Gastrocnemius medialis (tissue), 4 donors: ENCODE measurements at regions not wholly inside any gene's neighbourhood (a gene's known extent, or its start where the extent isn't known, plus 50 kb on each side); places are given as distances from the start of the nearest gene placed in this dataset.

Experiments
- ATAC-seq, 2 donors: fragments of 150-250 bp; one replicate each; pipeline ENCODE4 v1.9.1; 2016
- DNase-seq, 2 donors: peaks; one replicate each; pipeline ENCODE4 v3.0.0-alpha.2; 2019
- H3K27ac ChIP-seq, 4 donors: fragments of 200-600 bp; sonication (generic); 1 replicate in 1 of 4; 2 replicates in 3 of 4; pipeline ENCODE4 v1.5.1; 2016 to 2018; ENCODE audit warnings: mild to moderate bottlenecking in 2 of 4, moderate library complexity in 1 of 4
- H3K27me3 ChIP-seq, 3 donors: fragments of 200-600 bp; sonication (generic) in 2 of 3; 1 replicate in 1 of 3; 2 replicates in 2 of 3; pipeline versions ENCODE4 v1.5.1 to v1.6.0; 2016 to 2019; ENCODE audit warnings: mild to moderate bottlenecking in 1 of 3, moderate library complexity in 1 of 3
- H3K36me3 ChIP-seq, 2 donors: fragments of 200-600 bp; sonication (generic) in 1 of 2; one replicate each; pipeline ENCODE4 v1.5.1; 2017 to 2018
- H3K4me1 ChIP-seq, 2 donors: fragments of 200-600 bp; sonication (generic) in 1 of 2; one replicate each; pipeline ENCODE4 v1.5.1; 2016 to 2017; ENCODE audit warnings: mild to moderate bottlenecking in 2 of 2
- H3K4me3 ChIP-seq, 4 donors: fragments of 200-600 bp; sonication (generic) in 3 of 4; 1 replicate in 1 of 4; 2 replicates in 3 of 4; pipeline ENCODE4 v1.5.1; 2016 to 2019; ENCODE audit warnings: mild to moderate bottlenecking in 2 of 4
- H3K9me3 ChIP-seq, 3 donors: fragments of 200-600 bp; sonication (generic) in 2 of 3; 1 replicate in 1 of 3; 2 replicates in 2 of 3; pipeline ENCODE4 v1.5.1; 2016 to 2019
- CTCF ChIP-seq, 5 experiments: fragments of 450-650 bp in 3 of 5; fragments of 200-600 bp in 2 of 5; sonication (generic) in 2 of 5; IDR thresholded peaks in 4 of 5; conservative IDR thresholded peaks in 1 of 5; 1 replicate in 4 of 5; 2 replicates in 1 of 5; pipeline ENCODE4 v1.5.1; 2016 to 2019; ENCODE audit warnings: antibody characterized with exemption in 5 of 5, mild to moderate bottlenecking in 3 of 5, moderate library complexity in 3 of 5
- POLR2A ChIP-seq, 2 donors: fragments of 450-650 bp; IDR thresholded peaks; one replicate each; pipeline ENCODE4 v1.6.1; 2017; ENCODE audit warnings: antibody characterized with exemption in 2 of 2, mild to moderate bottlenecking in 2 of 2, moderate library complexity in 2 of 2
- in situ Hi-C, 4 donors: fragments of 200-750 bp; cut with MboI; loops; one replicate each; pipeline versions ENCODE4 v1.15.0 to v1.8.0; 2017; ENCODE audit warnings: low sequenced_read_pairs in 4 of 4
- intact Hi-C: fragments of 100-400 bp; cut with DNase I; formaldehyde crosslinking; loops from one replicate; pipeline ENCODE4 v1.15.1; 2023; ENCODE audit warnings: low total_unique reads

GRCh38 chr18:28647961-28648360 is 471.0 kb upstream of the CDH2 start:
- DNase-seq (no peak), ATAC-seq (no peak)
- H3K4me1 ChIP-seq = no peaks in the 10 kb centered on the region
- no peaks in the 10 kb centered on the region for H3K27me3 ChIP-seq
- H3K36me3 ChIP-seq = no peaks in the 10 kb centered on the region
- H3K4me3 ChIP-seq = no peak overlapping the region
- H3K9me3 ChIP-seq = no peaks in the 10 kb centered on the region
- in situ Hi-C loops = no loop called here
- intact Hi-C loops = no loop called here
- no peak overlapping the region for H3K27ac ChIP-seq
- no peak for TF ChIP-seq POLR2A (IDR thresholded peaks at IDR 0.05)
- no peak for TF ChIP-seq CTCF (IDR thresholded peaks at IDR 0.05 in 4 of 5, conservative IDR thresholded peaks at IDR 0.05 in 1 of 5)

GRCh38 chr18:28637897-28638296 is 461.0 kb upstream of the CDH2 start:
- ATAC-seq (no peak), DNase-seq (no peak)
- no peaks in the 10 kb centered on the region for H3K9me3 ChIP-seq
- intact Hi-C loops (no loop called here), in situ Hi-C loops (no loop called here)
- H3K36me3 ChIP-seq = no peaks in the 10 kb centered on the region
- H3K4me1 ChIP-seq = no peaks in the 10 kb centered on the region
- H3K27ac ChIP-seq = no peak overlapping the region
- H3K27me3 ChIP-seq = no peaks in the 10 kb centered on the region
- no peak overlapping the region for H3K4me3 ChIP-seq
- TF ChIP-seq CTCF (IDR thresholded peaks at IDR 0.05 in 4 of 5, conservative IDR thresholded peaks at IDR 0.05 in 1 of 5) (no peak), POLR2A (IDR thresholded peaks at IDR 0.05) (no peak)

- intact Hi-C loops (no loop called here), in situ Hi-C loops (no loop called here)
- no peaks in the 10 kb centered on the region for H3K9me3 ChIP-seq
These were observed 458.6 kb upstream of the CDH2 start for GRCh38 chr18:28635530-28635929.

GRCh38 chr18:28626756-28627155 is 449.8 kb upstream of the CDH2 start:
- in situ Hi-C loops (no loop called here), intact Hi-C loops (no loop called here)
- DNase-seq (no peak), ATAC-seq (no peak)
- H3K27me3 ChIP-seq = no peaks in the 10 kb centered on the region
- H3K4me1 ChIP-seq = no peaks in the 10 kb centered on the region
- H3K36me3 ChIP-seq = no peaks in the 10 kb centered on the region
- H3K4me3 ChIP-seq = no peak overlapping the region
- TF ChIP-seq CTCF (IDR thresholded peaks at IDR 0.05 in 4 of 5, conservative IDR thresholded peaks at IDR 0.05 in 1 of 5) = no peak
- no peak for TF ChIP-seq POLR2A (IDR thresholded peaks at IDR 0.05)
- no peaks in the 10 kb centered on the region for H3K9me3 ChIP-seq
- H3K27ac ChIP-seq = no peak overlapping the region

More at GRCh38 chr18:28635530-28635929, 458.6 kb upstream of the CDH2 start:
- Histone ChIP-seq H3K27me3 (no peaks in the 10 kb centered on the region), H3K36me3 (no peaks in the 10 kb centered on the region), H3K4me3 (no peak overlapping the region), H3K27ac (no peak overlapping the region), H3K4me1 (no peaks in the 10 kb centered on the region)
- TF ChIP-seq CTCF (IDR thresholded peaks at IDR 0.05 in 4 of 5, conservative IDR thresholded peaks at IDR 0.05 in 1 of 5) = no peak
- no peak for TF ChIP-seq POLR2A (IDR thresholded peaks at IDR 0.05)
- ATAC-seq (no peak), DNase-seq (no peak)

- H3K4me3 ChIP-seq = no peak overlapping the region
- intact Hi-C loops (no loop called here), in situ Hi-C loops (no loop called here)
- no peaks in the 10 kb centered on the region for H3K27me3 ChIP-seq
- H3K36me3 ChIP-seq = no peaks in the 10 kb centered on the region
- ATAC-seq = no peak
- TF ChIP-seq POLR2A (IDR thresholded peaks at IDR 0.05) = no peak
- TF ChIP-seq CTCF (IDR thresholded peaks at IDR 0.05 in 4 of 5, conservative IDR thresholded peaks at IDR 0.05 in 1 of 5) = no peak
- no peak for DNase-seq
- H3K9me3 ChIP-seq = no peaks in the 10 kb centered on the region
- H3K27ac ChIP-seq = no peak overlapping the region
- H3K4me1 ChIP-seq = no peaks in the 10 kb centered on the region
These were observed 431.1 kb upstream of the CDH2 start for GRCh38 chr18:28607991-28608390.
